ENCODE measurements at regions not wholly inside any gene's neighbourhood (a gene's known extent, or its start where the extent isn't known, plus 50 kb on each side); places are given as distances from the start of the nearest gene placed in this dataset.

DNA sequence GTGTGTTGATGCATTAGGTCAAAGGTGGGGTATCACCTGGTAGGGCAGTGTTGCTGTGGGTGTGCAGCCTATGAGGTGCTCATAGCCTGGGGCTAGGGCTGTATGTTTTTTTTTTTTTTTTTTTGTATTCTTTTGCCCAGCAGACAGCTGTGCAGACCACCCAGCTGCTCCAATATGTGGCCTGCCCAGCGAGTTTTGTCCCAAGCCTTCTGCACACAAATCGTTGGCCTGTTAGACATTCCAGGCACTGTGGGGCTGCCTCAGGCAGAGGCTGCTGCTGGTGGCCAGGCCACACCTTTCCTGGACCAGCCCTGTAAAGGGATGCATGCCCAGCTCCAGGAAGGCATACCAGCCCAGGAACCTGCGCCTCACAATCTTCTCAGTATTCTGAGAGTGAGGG lies 348.5 kb downstream of the JRKL start:
- DNase-seq (ENCODE audit: low spot score) = no peak
- H3K4me3 ChIP-seq (ENCODE audit: low read depth in 1 of 3, low read length in 3 of 3) = no peak overlapping the region
- no peaks in the 10 kb centered on the region for H3K4me1 ChIP-seq (ENCODE audit: control insufficient read depth in 4 of 4, insufficient read depth in 4 of 4, low read length in 3 of 4)
- no peaks in the 10 kb centered on the region for H3K36me3 ChIP-seq (ENCODE audit: control insufficient read depth in 4 of 4, insufficient read depth in 3 of 4, low read depth in 1 of 4, low read length in 3 of 4)
- no peaks in the 10 kb centered on the region for H3K27me3 ChIP-seq (ENCODE audit: control insufficient read depth in 4 of 4, insufficient read depth in 4 of 4, low read length in 3 of 4)
- TF ChIP-seq EGR1 (IDR thresholded peaks at IDR 0.05; ENCODE audit: low read depth in 2 of 2) (no peak), FOXA1 (IDR thresholded peaks at IDR 0.05) (no peak), HNF4G (IDR thresholded peaks at IDR 0.05) (no peak), HNF4A (conservative IDR thresholded peaks at IDR 0.05) (no peak), CTCF (IDR thresholded peaks at IDR 0.05; ENCODE audit: low read depth, low read length, missing input control) (no peak), MAX (IDR thresholded peaks at IDR 0.05) (no peak)
- 81% methylated on average over 3 of the region's 3 CpGs for WGBS
- H3K9me3 ChIP-seq (ENCODE audit: control insufficient read depth in 4 of 4, low read length in 3 of 4) = no peaks in the 10 kb centered on the region
- H3K27ac ChIP-seq (ENCODE audit: low read depth in 1 of 2, low read length in 2 of 2) = no peak overlapping the region
- no peak overlapping the region for H3K9ac ChIP-seq (ENCODE audit: low read depth in 1 of 2, low read length in 2 of 2)

DNA sequence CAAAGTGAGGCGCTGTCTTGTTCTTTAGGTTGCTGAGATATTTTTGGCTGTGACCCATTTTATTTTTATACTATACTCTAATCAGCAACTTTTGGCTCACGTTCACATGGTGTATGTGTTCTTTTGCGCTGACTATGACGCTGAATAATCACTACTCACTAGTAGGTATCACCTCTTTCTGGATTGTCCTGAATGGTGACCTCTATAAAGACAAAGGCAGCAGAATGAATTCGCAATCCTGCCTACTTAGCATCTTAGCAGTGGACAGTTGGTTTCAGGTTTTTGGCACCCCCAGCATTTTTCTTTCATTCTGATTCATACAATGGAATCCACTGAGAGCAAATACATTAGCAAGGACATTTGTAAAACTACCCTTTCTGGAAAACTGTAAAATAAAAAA lies 351.3 kb downstream of the JRKL start:
- WGBS = 79% methylated on average over 5 of the region's 5 CpGs

More for the DNA sequence above, 351.3 kb downstream of the JRKL start:
- Histone ChIP-seq H3K4me1 (ENCODE audit: control insufficient read depth in 4 of 4, insufficient read depth in 4 of 4, low read length in 3 of 4) (no peaks in the 10 kb centered on the region), H3K4me3 (ENCODE audit: low read depth in 1 of 3, low read length in 3 of 3) (no peak overlapping the region), H3K27ac (ENCODE audit: low read depth in 1 of 2, low read length in 2 of 2) (no peak overlapping the region), H3K9me3 (ENCODE audit: control insufficient read depth in 4 of 4, low read length in 3 of 4) (no peaks in the 10 kb centered on the region), H3K27me3 (ENCODE audit: control insufficient read depth in 4 of 4, insufficient read depth in 4 of 4, low read length in 3 of 4) (no peaks in the 10 kb centered on the region), H3K36me3 (ENCODE audit: control insufficient read depth in 4 of 4, insufficient read depth in 3 of 4, low read depth in 1 of 4, low read length in 3 of 4) (no peaks in the 10 kb centered on the region), H3K9ac (ENCODE audit: low read depth in 1 of 2, low read length in 2 of 2) (no peak overlapping the region)
- TF ChIP-seq FOXA2 (IDR thresholded peaks at IDR 0.05) (no peak), HNF4A (conservative IDR thresholded peaks at IDR 0.05) (no peak), RAD21 (IDR thresholded peaks at IDR 0.05) (no peak), GABPA (IDR thresholded peaks at IDR 0.05 in 1 of 2, conservative IDR thresholded peaks at IDR 0.05 in 1 of 2) (no peak), SP1 (IDR thresholded peaks at IDR 0.05) (no peak), TAF1 (conservative IDR thresholded peaks at IDR 0.05) (no peak), HNF4G (IDR thresholded peaks at IDR 0.05) (no peak), CTCF (IDR thresholded peaks at IDR 0.05; ENCODE audit: low read depth, low read length, missing input control) (no peak), FOXA1 (IDR thresholded peaks at IDR 0.05) (no peak), RXRA (IDR thresholded peaks at IDR 0.05) (no peak), YY1 (IDR thresholded peaks at IDR 0.05) (no peak), MAX (IDR thresholded peaks at IDR 0.05) (no peak)
- TF ChIP-seq, protein P1, sequence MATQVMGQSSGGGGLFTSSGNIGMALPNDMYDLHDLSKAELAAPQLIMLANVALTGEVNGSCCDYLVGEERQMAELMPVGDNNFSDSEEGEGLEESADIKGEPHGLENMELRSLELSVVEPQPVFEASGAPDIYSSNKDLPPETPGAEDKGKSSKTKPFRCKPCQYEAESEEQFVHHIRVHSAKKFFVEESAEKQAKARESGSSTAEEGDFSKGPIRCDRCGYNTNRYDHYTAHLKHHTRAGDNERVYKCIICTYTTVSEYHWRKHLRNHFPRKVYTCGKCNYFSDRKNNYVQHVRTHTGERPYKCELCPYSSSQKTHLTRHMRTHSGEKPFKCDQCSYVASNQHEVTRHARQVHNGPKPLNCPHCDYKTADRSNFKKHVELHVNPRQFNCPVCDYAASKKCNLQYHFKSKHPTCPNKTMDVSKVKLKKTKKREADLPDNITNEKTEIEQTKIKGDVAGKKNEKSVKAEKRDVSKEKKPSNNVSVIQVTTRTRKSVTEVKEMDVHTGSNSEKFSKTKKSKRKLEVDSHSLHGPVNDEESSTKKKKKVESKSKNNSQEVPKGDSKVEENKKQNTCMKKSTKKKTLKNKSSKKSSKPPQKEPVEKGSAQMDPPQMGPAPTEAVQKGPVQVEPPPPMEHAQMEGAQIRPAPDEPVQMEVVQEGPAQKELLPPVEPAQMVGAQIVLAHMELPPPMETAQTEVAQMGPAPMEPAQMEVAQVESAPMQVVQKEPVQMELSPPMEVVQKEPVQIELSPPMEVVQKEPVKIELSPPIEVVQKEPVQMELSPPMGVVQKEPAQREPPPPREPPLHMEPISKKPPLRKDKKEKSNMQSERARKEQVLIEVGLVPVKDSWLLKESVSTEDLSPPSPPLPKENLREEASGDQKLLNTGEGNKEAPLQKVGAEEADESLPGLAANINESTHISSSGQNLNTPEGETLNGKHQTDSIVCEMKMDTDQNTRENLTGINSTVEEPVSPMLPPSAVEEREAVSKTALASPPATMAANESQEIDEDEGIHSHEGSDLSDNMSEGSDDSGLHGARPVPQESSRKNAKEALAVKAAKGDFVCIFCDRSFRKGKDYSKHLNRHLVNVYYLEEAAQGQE (IDR thresholded peaks at IDR 0.05) = no peak
- TF ChIP-seq, protein P2, sequence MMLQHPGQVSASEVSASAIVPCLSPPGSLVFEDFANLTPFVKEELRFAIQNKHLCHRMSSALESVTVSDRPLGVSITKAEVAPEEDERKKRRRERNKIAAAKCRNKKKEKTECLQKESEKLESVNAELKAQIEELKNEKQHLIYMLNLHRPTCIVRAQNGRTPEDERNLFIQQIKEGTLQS (IDR thresholded peaks at IDR 0.05) = no peak
- DNase-seq (ENCODE audit: low spot score) = no peak
